C4-2B (cell line): ENCODE measurements at regions not wholly inside any gene's neighbourhood (a gene's known extent, or its start where the extent isn't known, plus 50 kb on each side); places are given as distances from the start of the nearest gene placed in this dataset.

ENCODE experiments used
- H3K27ac ChIP-seq: fragments of 450-650 bp; 2 replicates; pipeline ENCODE4 v1.5.1; 2017
- CTCF ChIP-seq: fragments of 450-650 bp; conservative IDR thresholded peaks from 2 replicates; pipeline ENCODE4 v1.5.1; 2017; ENCODE audit warnings: mild to moderate bottlenecking
- ZFX ChIP-seq: fragments of 450-650 bp; IDR thresholded peaks from 2 replicates; pipeline ENCODE4 v1.6.1; 2017

DNA sequence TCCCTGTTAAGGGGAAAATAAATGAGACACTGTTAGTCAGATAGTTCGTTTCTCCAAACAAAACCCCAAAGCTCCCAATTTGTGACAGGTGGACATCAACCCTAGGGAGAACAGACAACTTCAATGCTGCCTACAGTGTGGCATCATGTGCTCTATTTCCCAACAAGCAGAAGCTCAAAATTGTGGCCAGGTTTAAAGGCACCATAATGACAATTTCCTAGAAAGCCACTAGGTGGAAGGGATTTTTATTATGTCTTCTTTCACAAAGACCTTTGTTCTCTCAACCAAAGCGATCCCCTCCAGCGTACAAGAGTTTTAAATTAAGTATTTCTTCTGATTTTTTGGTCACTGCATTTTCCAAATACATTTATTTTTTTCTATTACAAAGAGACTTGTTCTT lies 88.0 kb upstream of the MBIP start:
- no peak for TF ChIP-seq ZFX
- H3K27ac ChIP-seq: no peak overlapping the region

GRCh38 chr14:36405589-36406274 lies 85.3 kb upstream of the MBIP start:
- no peak overlapping the region for H3K27ac ChIP-seq
- TF ChIP-seq ZFX (no peak), CTCF (no peak)

GRCh38 chr14:36402867-36403266 lies 82.4 kb upstream of the MBIP start:
- no peak overlapping the region for H3K27ac ChIP-seq
- no peak for TF ChIP-seq CTCF
- no peak for TF ChIP-seq ZFX

GRCh38 chr14:36398463-36399291 lies 78.2 kb upstream of the MBIP start:
- no peak for TF ChIP-seq CTCF
- no peak for TF ChIP-seq ZFX

DNA sequence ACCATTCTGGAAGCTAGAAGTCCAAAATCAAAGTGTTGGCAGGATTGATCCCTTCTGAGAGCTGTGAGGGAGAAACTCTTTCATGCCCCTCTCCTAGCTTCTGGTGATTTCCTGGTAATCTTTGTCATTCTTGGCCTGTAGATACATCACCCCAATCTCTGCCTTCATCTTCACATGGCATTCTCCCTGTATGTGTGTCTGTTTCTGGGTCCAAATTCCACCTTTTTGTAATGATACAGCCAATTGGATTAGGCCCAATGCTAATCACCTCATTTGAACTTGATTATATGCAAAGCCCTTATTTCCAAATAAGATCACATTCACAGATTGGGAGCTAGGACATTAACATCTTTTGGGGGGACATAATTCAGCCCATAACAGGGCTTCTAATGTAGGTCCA lies 76.9 kb upstream of the MBIP start:
- TF ChIP-seq CTCF (no peak), ZFX (no peak)
- H3K27ac ChIP-seq: no peak overlapping the region

More at GRCh38 chr14:36398463-36399291, 78.2 kb upstream of the MBIP start:
- no peak overlapping the region for H3K27ac ChIP-seq

DNA sequence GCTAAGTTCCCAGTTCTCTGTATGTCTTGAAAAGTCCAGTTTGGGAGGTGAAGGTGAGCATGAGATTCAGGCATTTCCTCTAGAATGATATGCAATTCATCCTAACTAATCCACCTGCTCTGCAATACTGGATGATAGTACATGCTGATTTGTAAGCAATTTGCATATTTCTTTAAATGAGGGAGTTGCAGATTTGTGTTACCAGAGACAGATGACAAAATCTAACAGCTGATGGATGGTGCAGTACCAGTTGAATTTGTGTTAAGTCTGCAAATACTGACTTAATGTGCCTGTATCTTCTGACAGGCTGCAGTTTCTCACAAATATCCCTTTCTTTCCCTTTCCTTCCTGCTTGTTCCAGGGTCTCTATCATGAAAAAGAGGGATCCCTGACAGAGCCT lies 76.4 kb upstream of the MBIP start:
- TF ChIP-seq CTCF (no peak), ZFX (no peak)

DNA sequence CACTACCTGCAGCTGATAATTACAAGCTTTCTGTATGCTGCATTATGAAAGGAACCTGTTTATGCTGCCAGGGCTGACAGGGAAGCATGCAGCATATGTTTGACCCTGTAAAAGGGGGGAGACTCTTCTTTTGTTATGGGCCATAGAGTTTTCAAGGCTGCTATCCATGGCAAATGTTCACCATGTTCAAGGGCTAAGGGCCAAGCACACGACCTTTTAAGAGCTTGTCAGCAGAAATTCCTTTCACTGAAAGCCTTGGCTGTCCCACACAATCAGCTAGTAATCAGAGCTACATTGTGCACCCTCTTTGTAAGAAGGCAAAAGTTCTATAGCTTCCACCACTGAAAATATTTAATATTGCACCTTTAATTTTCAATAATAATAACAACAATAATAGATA lies 74.2 kb upstream of the MBIP start:
- no peak for TF ChIP-seq CTCF
- H3K27ac ChIP-seq: no peak overlapping the region

More for the DNA sequence above, 76.4 kb upstream of the MBIP start:
- H3K27ac ChIP-seq: no peak overlapping the region

DNA sequence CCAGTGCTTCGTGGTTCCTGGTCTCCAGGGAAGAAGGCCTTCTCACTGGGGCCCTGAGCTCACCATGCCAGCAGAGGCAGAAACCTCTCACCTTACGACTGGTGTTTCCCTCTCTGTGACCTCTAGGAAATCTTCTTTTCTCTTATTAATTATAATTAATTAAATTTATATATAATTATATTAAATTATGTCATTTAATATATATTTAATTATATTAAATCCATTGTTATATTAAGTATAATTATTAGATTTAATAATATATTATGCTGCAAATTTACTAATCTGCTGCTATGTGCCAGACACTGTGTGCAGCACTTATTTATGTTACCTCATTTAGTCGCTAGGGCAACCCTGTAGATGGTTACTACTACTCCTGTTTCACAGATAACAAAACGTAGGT lies 70.3 kb upstream of the MBIP start:
- TF ChIP-seq ZFX: no peak
- no peak for TF ChIP-seq CTCF
- no peak overlapping the region for H3K27ac ChIP-seq
